ENCODE measurements at regions not wholly inside any gene's neighbourhood (a gene's known extent, or its start where the extent isn't known, plus 50 kb on each side); places are given as distances from the start of the nearest gene placed in this dataset.
"Not testable (repeated sequence)": the region's sequence is repeated elsewhere in the genome, so short reads cannot be mapped to it uniquely, and the experiment has no call there.

GRCh38 chr3:11712646-11713045 lies 68.9 kb upstream of the VGLL4 start:
- no peaks in the 10 kb centered on the region for H3K4me1 ChIP-seq (ENCODE audit: control insufficient read depth, insufficient read depth, low read length)
- H3K9me3 ChIP-seq (ENCODE audit: control insufficient read depth in 2 of 2, low read length in 2 of 2) = peaks cover 0 to 5% of the 10 kb centered on the region in 2 donors
- H3K4me3 ChIP-seq (ENCODE audit: low read length in 2 of 2) = no peak overlapping the region
- H3K27ac ChIP-seq (ENCODE audit: low read length) = no peak overlapping the region
- H3K27me3 ChIP-seq (ENCODE audit: control insufficient read depth in 1 of 2, insufficient read depth in 2 of 2, low read length in 2 of 2) = no peaks in the 10 kb centered on the region
- no peak overlapping the region for H3K9ac ChIP-seq (ENCODE audit: low read length in 2 of 2)
- H3K36me3 ChIP-seq (ENCODE audit: control insufficient read depth in 2 of 2, insufficient read depth in 2 of 2, low read length in 2 of 2) = no peaks in the 10 kb centered on the region

GRCh38 chr3:11711876-11712275 lies 68.2 kb upstream of the VGLL4 start:
- Histone ChIP-seq H3K4me1 (ENCODE audit: control insufficient read depth, insufficient read depth, low read length) (no peaks in the 10 kb centered on the region), H3K9ac (ENCODE audit: low read length in 2 of 2) (no peak overlapping the region)

GRCh38 chr3:11709782-11710181 lies 66.1 kb upstream of the VGLL4 start:
- Histone ChIP-seq H3K4me3 (ENCODE audit: low read length in 2 of 2) (no peak overlapping the region), H3K9me3 (ENCODE audit: control insufficient read depth in 2 of 2, low read length in 2 of 2) (peaks cover 0 to 5% of the 10 kb centered on the region in 2 donors), H3K4me1 (ENCODE audit: control insufficient read depth, insufficient read depth, low read length) (no peaks in the 10 kb centered on the region), H3K27me3 (ENCODE audit: control insufficient read depth in 1 of 2, insufficient read depth in 2 of 2, low read length in 2 of 2) (no peaks in the 10 kb centered on the region), H3K36me3 (ENCODE audit: control insufficient read depth in 2 of 2, insufficient read depth in 2 of 2, low read length in 2 of 2) (no peaks in the 10 kb centered on the region), H3K9ac (ENCODE audit: low read length in 2 of 2) (no peak overlapping the region), H3K27ac (ENCODE audit: low read length) (no peak overlapping the region)

More at GRCh38 chr3:11711876-11712275, 68.2 kb upstream of the VGLL4 start:
- H3K9me3 ChIP-seq (ENCODE audit: control insufficient read depth in 2 of 2, low read length in 2 of 2) = peaks cover 0 to 5% of the 10 kb centered on the region in 2 donors
- no peaks in the 10 kb centered on the region for H3K36me3 ChIP-seq (ENCODE audit: control insufficient read depth in 2 of 2, insufficient read depth in 2 of 2, low read length in 2 of 2)
- H3K27ac ChIP-seq (ENCODE audit: low read length) = no peak overlapping the region
- H3K4me3 ChIP-seq (ENCODE audit: low read length in 2 of 2) = no peak overlapping the region
- no peaks in the 10 kb centered on the region for H3K27me3 ChIP-seq (ENCODE audit: control insufficient read depth in 1 of 2, insufficient read depth in 2 of 2, low read length in 2 of 2)

- H3K27me3 ChIP-seq (ENCODE audit: control insufficient read depth in 1 of 2, insufficient read depth in 2 of 2, low read length in 2 of 2); H3K4me3 ChIP-seq (ENCODE audit: low read length in 2 of 2); H3K9ac ChIP-seq (ENCODE audit: low read length in 2 of 2); H3K4me1 ChIP-seq (ENCODE audit: control insufficient read depth, insufficient read depth, low read length); H3K9me3 ChIP-seq (ENCODE audit: control insufficient read depth in 2 of 2, low read length in 2 of 2); H3K36me3 ChIP-seq (ENCODE audit: control insufficient read depth in 2 of 2, insufficient read depth in 2 of 2, low read length in 2 of 2); H3K27ac ChIP-seq (ENCODE audit: low read length): not testable (repeated sequence)
Observed at GRCh38 chr3:11707084-11707483, 63.4 kb upstream of the VGLL4 start.

- Histone ChIP-seq H3K4me3 (ENCODE audit: low read length in 2 of 2) (no peak overlapping the region), H3K36me3 (ENCODE audit: control insufficient read depth in 2 of 2, insufficient read depth in 2 of 2, low read length in 2 of 2) (no peaks in the 10 kb centered on the region), H3K9me3 (ENCODE audit: control insufficient read depth in 2 of 2, low read length in 2 of 2) (peaks cover 0 to 5% of the 10 kb centered on the region in 2 donors), H3K27me3 (ENCODE audit: control insufficient read depth in 1 of 2, insufficient read depth in 2 of 2, low read length in 2 of 2) (no peaks in the 10 kb centered on the region), H3K27ac (ENCODE audit: low read length) (no peak overlapping the region), H3K4me1 (ENCODE audit: control insufficient read depth, insufficient read depth, low read length) (peaks cover 2% of the 10 kb centered on the region), H3K9ac (ENCODE audit: low read length in 2 of 2) (no peak overlapping the region)
Observed at GRCh38 chr3:11706604-11707003, 62.9 kb upstream of the VGLL4 start.

- H3K4me1 ChIP-seq (ENCODE audit: control insufficient read depth, insufficient read depth, low read length) = peaks cover 2% of the 10 kb centered on the region
- H3K4me3 ChIP-seq (ENCODE audit: low read length in 2 of 2) = no peak overlapping the region
- H3K9me3 ChIP-seq (ENCODE audit: control insufficient read depth in 2 of 2, low read length in 2 of 2) = peaks cover 0 to 2% of the 10 kb centered on the region in 2 donors
- H3K27ac ChIP-seq (ENCODE audit: low read length) = no peak overlapping the region
- H3K27me3 ChIP-seq (ENCODE audit: control insufficient read depth in 1 of 2, insufficient read depth in 2 of 2, low read length in 2 of 2) = no peaks in the 10 kb centered on the region
- H3K9ac ChIP-seq (ENCODE audit: low read length in 2 of 2) = no peak overlapping the region
- H3K36me3 ChIP-seq (ENCODE audit: control insufficient read depth in 2 of 2, insufficient read depth in 2 of 2, low read length in 2 of 2) = peaks cover 7 to 10% of the 10 kb centered on the region in 2 donors
Observed at GRCh38 chr3:11705049-11705448, 61.3 kb upstream of the VGLL4 start.

- Histone ChIP-seq H3K27ac (ENCODE audit: low read length) (no peak overlapping the region), H3K4me3 (ENCODE audit: low read length in 2 of 2) (no peak overlapping the region), H3K27me3 (ENCODE audit: control insufficient read depth in 1 of 2, insufficient read depth in 2 of 2, low read length in 2 of 2) (no peaks in the 10 kb centered on the region), H3K9ac (ENCODE audit: low read length in 2 of 2) (no peak overlapping the region), H3K4me1 (ENCODE audit: control insufficient read depth, insufficient read depth, low read length) (peaks cover 2% of the 10 kb centered on the region), H3K9me3 (ENCODE audit: control insufficient read depth in 2 of 2, low read length in 2 of 2) (no peaks in the 10 kb centered on the region), H3K36me3 (ENCODE audit: control insufficient read depth in 2 of 2, insufficient read depth in 2 of 2, low read length in 2 of 2) (peaks cover 7 to 10% of the 10 kb centered on the region in 2 donors)
Observed at GRCh38 chr3:11703146-11703545, 59.4 kb upstream of the VGLL4 start.

- no peak overlapping the region for H3K4me3 ChIP-seq (ENCODE audit: low read length in 2 of 2)
- no peaks in the 10 kb centered on the region for H3K9me3 ChIP-seq (ENCODE audit: control insufficient read depth in 2 of 2, low read length in 2 of 2)
- no peak overlapping the region for H3K27ac ChIP-seq (ENCODE audit: low read length)
- H3K36me3 ChIP-seq (ENCODE audit: control insufficient read depth in 2 of 2, insufficient read depth in 2 of 2, low read length in 2 of 2) = peaks cover 7 to 12% of the 10 kb centered on the region in 2 donors
- H3K27me3 ChIP-seq (ENCODE audit: control insufficient read depth in 1 of 2, insufficient read depth in 2 of 2, low read length in 2 of 2) = no peaks in the 10 kb centered on the region
- no peak overlapping the region for H3K9ac ChIP-seq (ENCODE audit: low read length in 2 of 2)
- H3K4me1 ChIP-seq (ENCODE audit: control insufficient read depth, insufficient read depth, low read length) = peaks cover 2% of the 10 kb centered on the region
Observed at GRCh38 chr3:11699083-11699427, 55.3 kb upstream of the VGLL4 start.

GRCh38 chr3:11698326-11699082 lies 54.8 kb upstream of the VGLL4 start:
- Histone ChIP-seq H3K27me3 (ENCODE audit: control insufficient read depth in 1 of 2, insufficient read depth in 2 of 2, low read length in 2 of 2) (no peaks in the 10 kb centered on the region), H3K4me3 (ENCODE audit: low read length in 2 of 2) (no peak overlapping the region), H3K9me3 (ENCODE audit: control insufficient read depth in 2 of 2, low read length in 2 of 2) (no peaks in the 10 kb centered on the region), H3K4me1 (ENCODE audit: control insufficient read depth, insufficient read depth, low read length) (peaks cover 2% of the 10 kb centered on the region), H3K36me3 (ENCODE audit: control insufficient read depth in 2 of 2, insufficient read depth in 2 of 2, low read length in 2 of 2) (peaks cover 7 to 12% of the 10 kb centered on the region in 2 donors), H3K27ac (ENCODE audit: low read length) (no peak overlapping the region), H3K9ac (ENCODE audit: low read length in 2 of 2) (no peak overlapping the region)

GRCh38 chr3:11697701-11698100 lies 54.0 kb upstream of the VGLL4 start:
- Histone ChIP-seq H3K9me3 (ENCODE audit: control insufficient read depth in 2 of 2, low read length in 2 of 2) (no peaks in the 10 kb centered on the region), H3K27me3 (ENCODE audit: control insufficient read depth in 1 of 2, insufficient read depth in 2 of 2, low read length in 2 of 2) (no peaks in the 10 kb centered on the region), H3K4me3 (ENCODE audit: low read length in 2 of 2) (no peak overlapping the region), H3K27ac (ENCODE audit: low read length) (no peak overlapping the region), H3K9ac (ENCODE audit: low read length in 2 of 2) (no peak overlapping the region), H3K36me3 (ENCODE audit: control insufficient read depth in 2 of 2, insufficient read depth in 2 of 2, low read length in 2 of 2) (peaks cover 7 to 14% of the 10 kb centered on the region in 2 donors), H3K4me1 (ENCODE audit: control insufficient read depth, insufficient read depth, low read length) (no peaks in the 10 kb centered on the region)

GRCh38 chr3:11696054-11696453 lies 52.3 kb upstream of the VGLL4 start:
- H3K27me3 ChIP-seq (ENCODE audit: control insufficient read depth in 1 of 2, insufficient read depth in 2 of 2, low read length in 2 of 2) = no peaks in the 10 kb centered on the region
- peaks cover 6 to 9% of the 10 kb centered on the region in 2 donors for H3K36me3 ChIP-seq (ENCODE audit: control insufficient read depth in 2 of 2, insufficient read depth in 2 of 2, low read length in 2 of 2)
- no peak overlapping the region for H3K27ac ChIP-seq (ENCODE audit: low read length)
- no peak overlapping the region for H3K4me3 ChIP-seq (ENCODE audit: low read length in 2 of 2)
- no peak overlapping the region for H3K9ac ChIP-seq (ENCODE audit: low read length in 2 of 2)
- H3K9me3 ChIP-seq (ENCODE audit: control insufficient read depth in 2 of 2, low read length in 2 of 2) = no peaks in the 10 kb centered on the region
- no peaks in the 10 kb centered on the region for H3K4me1 ChIP-seq (ENCODE audit: control insufficient read depth, insufficient read depth, low read length)
